ENCODE measurements at regions not wholly inside any gene's neighbourhood (a gene's known extent, or its start where the extent isn't known, plus 50 kb on each side); places are given as distances from the start of the nearest gene placed in this dataset.

GRCh38 chr20:57946559-57947315 is 236.9 kb upstream of the PMEPA1 start:
- Histone ChIP-seq H3K79me2 (ENCODE audit: insufficient read depth, low read length) (no peaks in the 10 kb centered on the region), H3K36me3 (ENCODE audit: control insufficient read depth in 1 of 2, insufficient read depth in 2 of 2, low read length in 2 of 2) (no peaks in the 10 kb centered on the region), H2AFZ (ENCODE audit: low read depth, low read length, poor library complexity, severe bottlenecking) (no peak overlapping the region), H4K20me1 (ENCODE audit: insufficient read depth) (no peaks in the 10 kb centered on the region), H3K9me2 (ENCODE audit: insufficient read depth) (no peaks in the 10 kb centered on the region), H3K9me3 (ENCODE audit: control insufficient read depth in 1 of 2, insufficient read depth in 1 of 2, low read depth in 1 of 2, low read length in 2 of 2) (no peaks in the 10 kb centered on the region), H3K4me1 (ENCODE audit: control insufficient read depth in 1 of 2, insufficient read depth in 2 of 2, low read length in 2 of 2) (no peaks in the 10 kb centered on the region), H3K4me2 (ENCODE audit: low read length) (no peak overlapping the region), H3K27ac (ENCODE audit: low read depth, low read length) (no peak overlapping the region), H3K9ac (ENCODE audit: low read length) (no peak overlapping the region), H3K27me3 (ENCODE audit: insufficient read depth, low read length) (0 out of 2 replicates have a peak, but pooled peaks cover 15% of the 10 kb centered on the region), H3K4me3 (replicated peaks in 1 of 2; ENCODE audit: low read depth in 1 of 2, low read length in 2 of 2) (no peak overlapping the region)
- intact Hi-C loops (cut with micrococcal nuclease) = no loop called here
- no TSS peak for BruUV-seq (replicated peaks)
- no peak for ATAC-seq
- ChIA-PET POLR2A (interaction anchor here (0.6 kb wide), 1 partner anchor 32 kb away, joined by 4 read pairs; no protein-coding TSS in a partner anchor), RAD21 (ENCODE audit: low non-redundant PET in 1 of 2, low total read pairs in 2 of 2, uncharacterized antibody in 2 of 2, unreplicated experiment in 2 of 2) (no interaction called here), CTCF (no interaction called here)
- DNase-seq (ENCODE audit: low read depth, low spot score) = no peak
- no peak for TF ChIP-seq ELF1 (IDR thresholded peaks at IDR 0.05; ENCODE audit: borderline replicate concordance, low read depth)
- no peak for TF ChIP-seq EZH2 (IDR thresholded peaks at IDR 0.05)
- TF ChIP-seq, protein P1, sequence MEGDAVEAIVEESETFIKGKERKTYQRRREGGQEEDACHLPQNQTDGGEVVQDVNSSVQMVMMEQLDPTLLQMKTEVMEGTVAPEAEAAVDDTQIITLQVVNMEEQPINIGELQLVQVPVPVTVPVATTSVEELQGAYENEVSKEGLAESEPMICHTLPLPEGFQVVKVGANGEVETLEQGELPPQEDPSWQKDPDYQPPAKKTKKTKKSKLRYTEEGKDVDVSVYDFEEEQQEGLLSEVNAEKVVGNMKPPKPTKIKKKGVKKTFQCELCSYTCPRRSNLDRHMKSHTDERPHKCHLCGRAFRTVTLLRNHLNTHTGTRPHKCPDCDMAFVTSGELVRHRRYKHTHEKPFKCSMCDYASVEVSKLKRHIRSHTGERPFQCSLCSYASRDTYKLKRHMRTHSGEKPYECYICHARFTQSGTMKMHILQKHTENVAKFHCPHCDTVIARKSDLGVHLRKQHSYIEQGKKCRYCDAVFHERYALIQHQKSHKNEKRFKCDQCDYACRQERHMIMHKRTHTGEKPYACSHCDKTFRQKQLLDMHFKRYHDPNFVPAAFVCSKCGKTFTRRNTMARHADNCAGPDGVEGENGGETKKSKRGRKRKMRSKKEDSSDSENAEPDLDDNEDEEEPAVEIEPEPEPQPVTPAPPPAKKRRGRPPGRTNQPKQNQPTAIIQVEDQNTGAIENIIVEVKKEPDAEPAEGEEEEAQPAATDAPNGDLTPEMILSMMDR (IDR thresholded peaks at IDR 0.05 in 2 of 3, conservative IDR thresholded peaks at IDR 0.05 in 1 of 3; ENCODE audit: borderline replicate concordance in 1 of 3, insufficient read depth in 1 of 3, low read depth in 2 of 3, low read length in 2 of 3) = no peak
- no peak for TF ChIP-seq SIN3A (IDR thresholded peaks at IDR 0.05; ENCODE audit: low read depth)
- no peak for TF ChIP-seq SRF (IDR thresholded peaks at IDR 0.05; ENCODE audit: low read depth)
- TF ChIP-seq, protein P2, sequence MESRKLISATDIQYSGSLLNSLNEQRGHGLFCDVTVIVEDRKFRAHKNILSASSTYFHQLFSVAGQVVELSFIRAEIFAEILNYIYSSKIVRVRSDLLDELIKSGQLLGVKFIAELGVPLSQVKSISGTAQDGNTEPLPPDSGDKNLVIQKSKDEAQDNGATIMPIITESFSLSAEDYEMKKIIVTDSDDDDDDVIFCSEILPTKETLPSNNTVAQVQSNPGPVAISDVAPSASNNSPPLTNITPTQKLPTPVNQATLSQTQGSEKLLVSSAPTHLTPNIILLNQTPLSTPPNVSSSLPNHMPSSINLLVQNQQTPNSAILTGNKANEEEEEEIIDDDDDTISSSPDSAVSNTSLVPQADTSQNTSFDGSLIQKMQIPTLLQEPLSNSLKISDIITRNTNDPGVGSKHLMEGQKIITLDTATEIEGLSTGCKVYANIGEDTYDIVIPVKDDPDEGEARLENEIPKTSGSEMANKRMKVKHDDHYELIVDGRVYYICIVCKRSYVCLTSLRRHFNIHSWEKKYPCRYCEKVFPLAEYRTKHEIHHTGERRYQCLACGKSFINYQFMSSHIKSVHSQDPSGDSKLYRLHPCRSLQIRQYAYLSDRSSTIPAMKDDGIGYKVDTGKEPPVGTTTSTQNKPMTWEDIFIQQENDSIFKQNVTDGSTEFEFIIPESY (IDR thresholded peaks at IDR 0.05; ENCODE audit: extremely low read depth, insufficient replicate concordance, low read length) = no peak

Data from HCT116 (cell line).